ENCODE measurements at regions not wholly inside any gene's neighbourhood (a gene's known extent, or its start where the extent isn't known, plus 50 kb on each side); places are given as distances from the start of the nearest gene placed in this dataset.

DNA sequence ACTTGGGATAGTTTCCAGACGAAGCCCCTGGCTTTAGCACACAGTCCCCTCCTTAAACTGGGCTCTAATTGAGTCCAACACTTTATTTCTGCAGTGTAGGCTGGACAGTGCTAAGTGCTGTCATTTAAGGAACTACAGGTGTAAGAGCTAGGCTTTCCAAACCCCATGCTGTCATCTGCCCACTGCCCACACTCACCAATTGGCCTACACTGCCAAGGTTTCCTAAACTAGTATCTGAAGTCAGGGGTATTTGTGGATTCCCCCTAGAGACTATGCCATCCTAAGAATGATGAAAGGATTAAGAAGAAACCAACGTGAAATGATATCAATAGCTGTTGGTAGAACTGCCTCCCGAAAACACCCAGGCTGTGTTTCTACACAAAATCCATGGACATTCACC, 160.9 kb downstream of the TBX15 start:
- no peak overlapping the region for H3K27ac ChIP-seq (ENCODE audit: control insufficient read depth, insufficient read depth, low read length)
- FAIRE-seq (no peak), DNase-seq (ENCODE audit: low read depth, low spot score) (no peak)
- H3K79me2 ChIP-seq (ENCODE audit: control insufficient read depth, insufficient read depth, low read length), result no peaks in the 10 kb centered on the region
- no peak overlapping the region for H3K4me2 ChIP-seq (ENCODE audit: control insufficient read depth, extremely low read depth, insufficient read depth, low read depth, low read length)
- no peaks in the 10 kb centered on the region for H3K9me3 ChIP-seq (ENCODE audit: control insufficient read depth, low read depth, low read length)
- dilution Hi-C loops (cut with MboI; ENCODE audit: extremely low pct_ligation_motif_present, low sequenced_read_pairs), result no loop called here
- no peak overlapping the region for H3K4me3 ChIP-seq (ENCODE audit: control insufficient read depth in 2 of 3, extremely low read depth in 1 of 3, insufficient read depth in 2 of 3, low read depth in 1 of 3, low read length in 3 of 3)
- no peaks in the 10 kb centered on the region for H3K27me3 ChIP-seq (ENCODE audit: control insufficient read depth, extremely low read depth, insufficient read depth, low read length)
- H3K9me1 ChIP-seq (ENCODE audit: control insufficient read depth, extremely low read depth, insufficient read depth, low read length), result no peaks in the 10 kb centered on the region
- TF ChIP-seq, protein P1, sequence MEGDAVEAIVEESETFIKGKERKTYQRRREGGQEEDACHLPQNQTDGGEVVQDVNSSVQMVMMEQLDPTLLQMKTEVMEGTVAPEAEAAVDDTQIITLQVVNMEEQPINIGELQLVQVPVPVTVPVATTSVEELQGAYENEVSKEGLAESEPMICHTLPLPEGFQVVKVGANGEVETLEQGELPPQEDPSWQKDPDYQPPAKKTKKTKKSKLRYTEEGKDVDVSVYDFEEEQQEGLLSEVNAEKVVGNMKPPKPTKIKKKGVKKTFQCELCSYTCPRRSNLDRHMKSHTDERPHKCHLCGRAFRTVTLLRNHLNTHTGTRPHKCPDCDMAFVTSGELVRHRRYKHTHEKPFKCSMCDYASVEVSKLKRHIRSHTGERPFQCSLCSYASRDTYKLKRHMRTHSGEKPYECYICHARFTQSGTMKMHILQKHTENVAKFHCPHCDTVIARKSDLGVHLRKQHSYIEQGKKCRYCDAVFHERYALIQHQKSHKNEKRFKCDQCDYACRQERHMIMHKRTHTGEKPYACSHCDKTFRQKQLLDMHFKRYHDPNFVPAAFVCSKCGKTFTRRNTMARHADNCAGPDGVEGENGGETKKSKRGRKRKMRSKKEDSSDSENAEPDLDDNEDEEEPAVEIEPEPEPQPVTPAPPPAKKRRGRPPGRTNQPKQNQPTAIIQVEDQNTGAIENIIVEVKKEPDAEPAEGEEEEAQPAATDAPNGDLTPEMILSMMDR (optimal IDR thresholded peaks at IDR 0.05 in 1 of 3, IDR thresholded peaks at IDR 0.05 in 1 of 3, conservative IDR thresholded peaks at IDR 0.05 in 1 of 3; ENCODE audit: extremely low read depth in 1 of 3, insufficient read depth in 2 of 3, low read length in 3 of 3), result no peak
- TF ChIP-seq EZH2 (IDR thresholded peaks at IDR 0.05; ENCODE audit: low read length), result no peak
- H2AFZ ChIP-seq (ENCODE audit: control insufficient read depth, low read length), result no peak overlapping the region
- H3K9ac ChIP-seq (ENCODE audit: control insufficient read depth, extremely low read depth, insufficient read depth, low read length), result no peak overlapping the region
- H4K20me1 ChIP-seq (ENCODE audit: control insufficient read depth, extremely low read depth, insufficient read depth, low read length), result no peaks in the 10 kb centered on the region
- no peaks in the 10 kb centered on the region for H3K36me3 ChIP-seq (ENCODE audit: control insufficient read depth in 2 of 2, extremely low read depth in 1 of 2, insufficient read depth in 2 of 2, low read length in 2 of 2)
- no peaks in the 10 kb centered on the region for H3K4me1 ChIP-seq (ENCODE audit: control insufficient read depth, extremely low read depth, insufficient read depth, low read length)

DNA sequence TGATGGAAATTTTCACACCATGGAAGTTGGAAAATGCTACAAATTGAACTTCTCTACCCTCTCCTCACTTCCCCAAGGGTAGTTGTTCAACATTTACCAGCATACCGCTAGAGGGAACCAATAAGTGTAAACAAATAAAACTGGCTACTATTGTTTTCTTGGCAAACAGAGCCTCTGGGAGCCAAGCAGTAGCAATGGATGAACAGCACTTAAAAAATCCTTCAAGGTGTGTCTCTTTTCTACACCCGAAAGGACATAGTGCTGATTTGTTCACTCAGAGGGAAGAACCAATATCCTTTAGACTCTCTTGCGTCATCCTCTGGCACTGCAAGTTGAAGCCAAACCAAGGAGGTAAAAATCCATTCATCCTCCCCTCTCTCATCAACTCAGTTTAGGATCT, 161.5 kb downstream of the TBX15 start:
- Histone ChIP-seq H3K36me3 (ENCODE audit: control insufficient read depth in 2 of 2, extremely low read depth in 1 of 2, insufficient read depth in 2 of 2, low read length in 2 of 2) (no peaks in the 10 kb centered on the region), H3K9me3 (ENCODE audit: control insufficient read depth, low read depth, low read length) (no peaks in the 10 kb centered on the region), H2AFZ (ENCODE audit: control insufficient read depth, low read length) (no peak overlapping the region), H3K79me2 (ENCODE audit: control insufficient read depth, insufficient read depth, low read length) (no peaks in the 10 kb centered on the region), H3K4me3 (ENCODE audit: control insufficient read depth in 2 of 3, extremely low read depth in 1 of 3, insufficient read depth in 2 of 3, low read depth in 1 of 3, low read length in 3 of 3) (no peak overlapping the region), H3K27ac (ENCODE audit: control insufficient read depth, insufficient read depth, low read length) (no peak overlapping the region), H4K20me1 (ENCODE audit: control insufficient read depth, extremely low read depth, insufficient read depth, low read length) (no peaks in the 10 kb centered on the region), H3K4me1 (ENCODE audit: control insufficient read depth, extremely low read depth, insufficient read depth, low read length) (no peaks in the 10 kb centered on the region), H3K27me3 (ENCODE audit: control insufficient read depth, extremely low read depth, insufficient read depth, low read length) (no peaks in the 10 kb centered on the region), H3K9ac (ENCODE audit: control insufficient read depth, extremely low read depth, insufficient read depth, low read length) (no peak overlapping the region), H3K4me2 (ENCODE audit: control insufficient read depth, extremely low read depth, insufficient read depth, low read depth, low read length) (no peak overlapping the region), H3K9me1 (ENCODE audit: control insufficient read depth, extremely low read depth, insufficient read depth, low read length) (no peaks in the 10 kb centered on the region)
- DNase-seq (ENCODE audit: low read depth, low spot score) (no peak), FAIRE-seq (no peak)
- TF ChIP-seq EZH2 (IDR thresholded peaks at IDR 0.05; ENCODE audit: low read length), result no peak
- TF ChIP-seq, protein P1 (optimal IDR thresholded peaks at IDR 0.05 in 1 of 3, IDR thresholded peaks at IDR 0.05 in 1 of 3, conservative IDR thresholded peaks at IDR 0.05 in 1 of 3; ENCODE audit: extremely low read depth in 1 of 3, insufficient read depth in 2 of 3, low read length in 3 of 3), result peak in 1 of 3 experiments; percentile 19
- dilution Hi-C loops (cut with MboI; ENCODE audit: extremely low pct_ligation_motif_present, low sequenced_read_pairs), result no loop called here
